Trophoblast cell (in vitro differentiated cells and primary cell): ENCODE measurements at regions not wholly inside any gene's neighbourhood (a gene's known extent, or its start where the extent isn't known, plus 50 kb on each side); places are given as distances from the start of the nearest gene placed in this dataset.

ENCODE experiments used
- DNase-seq, 2 donors: peaks; one replicate each; pipeline ENCODE4 v3.0.0-alpha.2; 2016
- H2AFZ ChIP-seq: 2 replicates; pipeline ENCODE4 v1.6.1; 2013; ENCODE audit warnings: low read length, moderate library complexity, mild to moderate bottlenecking; ENCODE audit not compliant: insufficient read depth, poor library complexity
- H2AK5ac ChIP-seq: 2 replicates; pipeline ENCODE4 v1.6.1; 2013; ENCODE audit warnings: mild to moderate bottlenecking, low read length
- H2BK120ac ChIP-seq: 2 replicates; pipeline ENCODE4 v1.6.1; 2013; ENCODE audit warnings: low read length, mild to moderate bottlenecking, moderate library complexity; ENCODE audit not compliant: insufficient read depth, poor library complexity
- H2BK12ac ChIP-seq: 2 replicates; pipeline ENCODE4 v1.6.1; 2013; ENCODE audit warnings: mild to moderate bottlenecking, low read length, moderate library complexity
- H2BK5ac ChIP-seq: 2 replicates; pipeline ENCODE4 v1.6.1; 2013; ENCODE audit warnings: low read length, low read depth, moderate library complexity, mild to moderate bottlenecking; ENCODE audit not compliant: poor library complexity
- H3K14ac ChIP-seq: 2 replicates; pipeline ENCODE4 v1.6.1; 2013; ENCODE audit warnings: mild to moderate bottlenecking, low read length
- H3K18ac ChIP-seq: 2 replicates; pipeline ENCODE4 v1.6.1; 2013; ENCODE audit warnings: mild to moderate bottlenecking, low read length
- H3K23ac ChIP-seq: 2 replicates; pipeline ENCODE4 v1.6.1; 2013; ENCODE audit warnings: low read length
- H3K27ac ChIP-seq: 2 replicates; pipeline ENCODE4 v1.5.1; 2013; ENCODE audit warnings: low read depth, mild to moderate bottlenecking, inconsistent platforms, low read length, moderate library complexity
- H3K27me3 ChIP-seq: 2 replicates; pipeline ENCODE4 v1.6.1; 2013; ENCODE audit warnings: inconsistent platforms, mild to moderate bottlenecking, low read length, moderate library complexity; ENCODE audit not compliant: insufficient read depth
- H3K36me3 ChIP-seq, 2 experiments: 1 replicate in 1 of 2; 2 replicates in 1 of 2; pipeline ENCODE4 v1.6.1; 2013; ENCODE audit warnings: low read length in 2 of 2, mild to moderate bottlenecking in 2 of 2, moderate library complexity in 1 of 2; ENCODE audit not compliant: insufficient read depth in 2 of 2, control insufficient read depth in 1 of 2
- H3K4ac ChIP-seq: 2 replicates; pipeline ENCODE4 v1.6.1; 2013; ENCODE audit warnings: low read depth, mild to moderate bottlenecking, low read length, moderate library complexity
- H3K4me1 ChIP-seq, 2 experiments: 1 replicate in 1 of 2; 2 replicates in 1 of 2; pipeline ENCODE4 v1.6.1; 2013; ENCODE audit warnings: low read length in 2 of 2, mild to moderate bottlenecking in 2 of 2, moderate library complexity in 1 of 2; ENCODE audit not compliant: insufficient read depth in 2 of 2, control insufficient read depth in 1 of 2
- H3K4me2 ChIP-seq: 2 replicates; pipeline ENCODE4 v1.6.1; 2013; ENCODE audit warnings: inconsistent platforms, mild to moderate bottlenecking, low read length, moderate library complexity
- H3K4me3 ChIP-seq: 2 replicates; pipeline ENCODE4 v1.5.1; 2013; ENCODE audit warnings: mild to moderate bottlenecking, low read depth, low read length, inconsistent platforms
- H3K79me1 ChIP-seq: one replicate; pipeline ENCODE4 v1.6.1; 2013; ENCODE audit warnings: low read length
- H3K79me2 ChIP-seq: 2 replicates; pipeline ENCODE4 v1.6.1; 2013; ENCODE audit warnings: low read length, mild to moderate bottlenecking; ENCODE audit not compliant: control insufficient read depth, insufficient read depth, poor library complexity
- H3K9ac ChIP-seq: 2 replicates; pipeline ENCODE4 v1.6.1; 2013; ENCODE audit warnings: mild to moderate bottlenecking, low read length
- H3K9me3 ChIP-seq: 2 replicates; pipeline ENCODE4 v1.6.1; 2013; ENCODE audit warnings: low read depth, mild to moderate bottlenecking, control low read depth, inconsistent platforms, low read length; ENCODE audit not compliant: insufficient read depth
- H4K12ac ChIP-seq: 2 replicates; pipeline ENCODE4 v1.6.1; 2013; ENCODE audit warnings: low read depth, mild to moderate bottlenecking, low read length, moderate library complexity
- H4K8ac ChIP-seq: 2 replicates; pipeline ENCODE4 v1.6.1; 2013; ENCODE audit warnings: low read depth, mild to moderate bottlenecking, low read length, moderate library complexity
- H4K91ac ChIP-seq: one replicate; pipeline ENCODE4 v1.6.1; 2013; ENCODE audit warnings: low read depth, mild to moderate bottlenecking, low read length, moderate library complexity
- WGBS: extraction: QIAGEN DNeasy Blood & Tissue Kit; methylation state at CpG from one replicate; pipeline ENCODE4 v1.1.7; 2013; ENCODE audit warnings: missing lambda C conversion rate; ENCODE audit not compliant: insufficient read length, insufficient coverage; ENCODE audit errors: extremely low coverage; 5-methylcytosine and 5-hydroxymethylcytosine counted together

GRCh38 chr10:113473851-113474250 is 79.0 kb upstream of the HABP2 start:
- no peak overlapping the region for H2AFZ ChIP-seq
- H3K36me3 ChIP-seq: no peaks in the 10 kb centered on the region
- H3K4me3 ChIP-seq: no peak overlapping the region
- no peak overlapping the region for H4K8ac ChIP-seq
- no peak overlapping the region for H2AK5ac ChIP-seq
- H3K14ac ChIP-seq: no peak overlapping the region
- H3K4me2 ChIP-seq: no peak overlapping the region
- H3K9ac ChIP-seq: no peak overlapping the region
- no peak overlapping the region for H4K12ac ChIP-seq
- no peak for DNase-seq
- no peaks in the 10 kb centered on the region for H3K27me3 ChIP-seq
- H3K27ac ChIP-seq: no peak overlapping the region
- no peak overlapping the region for H2BK120ac ChIP-seq
- H2BK12ac ChIP-seq: no peak overlapping the region
- no peak overlapping the region for H2BK5ac ChIP-seq
- H4K91ac ChIP-seq: no peak overlapping the region
- H3K9me3 ChIP-seq: peaks cover 2% of the 10 kb centered on the region
- H3K18ac ChIP-seq: no peak overlapping the region
- WGBS: no CpG with 5 or more reads among the region's 3 CpGs
- no peaks in the 10 kb centered on the region for H3K79me2 ChIP-seq
- H3K79me1 ChIP-seq: peaks cover 4% of the 10 kb centered on the region
- peaks cover 5 to 11% of the 10 kb centered on the region in 2 experiments for H3K4me1 ChIP-seq
- no peak overlapping the region for H3K4ac ChIP-seq
- no peak overlapping the region for H3K23ac ChIP-seq

GRCh38 chr10:113474752-113475151 is 78.1 kb upstream of the HABP2 start:
- WGBS: no CpG with 5 or more reads among the region's 2 CpGs
- Histone ChIP-seq H2BK12ac (peak overlapping the region; percentile 38), H3K18ac (peak overlapping the region; percentile 46), H3K4me1 (peaks cover 5 to 11% of the 10 kb centered on the region in 2 experiments), H3K9me3 (peaks cover 10% of the 10 kb centered on the region), H3K14ac (no peak overlapping the region), H3K79me1 (peaks cover 4% of the 10 kb centered on the region), H2AFZ (no peak overlapping the region), H3K79me2 (no peaks in the 10 kb centered on the region), H2AK5ac (peak overlapping the region; percentile 41), H3K4me2 (no peak overlapping the region), H3K9ac (no peak overlapping the region), H4K91ac (peak overlapping the region; percentile 54), H2BK5ac (no peak overlapping the region), H3K23ac (no peak overlapping the region), H2BK120ac (peak overlapping the region; percentile 67), H4K12ac (no peak overlapping the region), H4K8ac (peak overlapping the region; percentile 22), H3K27ac (peak overlapping the region; percentile 24), H3K4me3 (no peak overlapping the region), H3K4ac (no peak overlapping the region), H3K27me3 (no peaks in the 10 kb centered on the region), H3K36me3 (peaks cover 0 to 1% of the 10 kb centered on the region in 2 experiments)
- peak in 1 of 2 donors; percentile 67 for DNase-seq

GRCh38 chr10:113475381-113475807 is 77.5 kb upstream of the HABP2 start:
- Histone ChIP-seq H3K4me2 (no peak overlapping the region), H4K91ac (no peak overlapping the region), H2AK5ac (no peak overlapping the region), H3K14ac (no peak overlapping the region), H3K4ac (no peak overlapping the region), H3K4me3 (no peak overlapping the region), H2BK12ac (no peak overlapping the region), H3K36me3 (peaks cover 0 to 1% of the 10 kb centered on the region in 2 experiments), H4K12ac (no peak overlapping the region), H3K79me1 (peaks cover 4% of the 10 kb centered on the region), H3K18ac (no peak overlapping the region), H2BK120ac (no peak overlapping the region), H3K9me3 (peaks cover 11% of the 10 kb centered on the region), H3K79me2 (no peaks in the 10 kb centered on the region), H2AFZ (no peak overlapping the region), H3K9ac (no peak overlapping the region), H4K8ac (no peak overlapping the region), H3K4me1 (peaks cover 5 to 11% of the 10 kb centered on the region in 2 experiments), H2BK5ac (no peak overlapping the region), H3K27ac (peak overlapping the region; percentile 3), H3K27me3 (no peaks in the 10 kb centered on the region), H3K23ac (no peak overlapping the region)
- DNase-seq: peak; percentile 93 to 97
- WGBS: no CpG with 5 or more reads among the region's 4 CpGs

- no peak overlapping the region for H3K23ac ChIP-seq
- H4K8ac ChIP-seq: no peak overlapping the region
- no peak overlapping the region for H3K4me2 ChIP-seq
- no peak overlapping the region for H3K4ac ChIP-seq
- H3K36me3 ChIP-seq: peaks cover 0 to 1% of the 10 kb centered on the region in 2 experiments
- H2BK120ac ChIP-seq: peak overlapping the region; percentile 26
- no peak overlapping the region for H4K12ac ChIP-seq
- no peak overlapping the region for H3K14ac ChIP-seq
- H3K79me1 ChIP-seq: peaks cover 4% of the 10 kb centered on the region
- no peak overlapping the region for H3K27ac ChIP-seq
- no peak overlapping the region for H4K91ac ChIP-seq
- H3K18ac ChIP-seq: no peak overlapping the region
- no CpG with 5 or more reads among the region's 8 CpGs for WGBS
- no peak overlapping the region for H2AK5ac ChIP-seq
- H3K9ac ChIP-seq: no peak overlapping the region
- peaks cover 5 to 11% of the 10 kb centered on the region in 2 experiments for H3K4me1 ChIP-seq
- H3K9me3 ChIP-seq: peaks cover 11% of the 10 kb centered on the region
- H2BK5ac ChIP-seq: no peak overlapping the region
- no peaks in the 10 kb centered on the region for H3K79me2 ChIP-seq
- no peak overlapping the region for H3K4me3 ChIP-seq
- H2BK12ac ChIP-seq: no peak overlapping the region
- no peaks in the 10 kb centered on the region for H3K27me3 ChIP-seq
- peak; percentile 30 to 61 for DNase-seq
- no peak overlapping the region for H2AFZ ChIP-seq
Measured at GRCh38 chr10:113476191-113476590, 76.7 kb upstream of the HABP2 start.
